Mesenchymal stem cell (in vitro differentiated cells and primary cell): ENCODE measurements at regions not wholly inside any gene's neighbourhood (a gene's known extent, or its start where the extent isn't known, plus 50 kb on each side); places are given as distances from the start of the nearest gene placed in this dataset.
A peak's percentile ranks its signal among the peaks of the same experiment; 100 is the strongest.

Source experiments
- DNase-seq: peaks from one replicate; pipeline ENCODE4 v3.0.0-alpha.2; 2013
- H2AFZ ChIP-seq: one replicate; pipeline ENCODE4 v1.6.1; 2013; ENCODE audit warnings: low read depth, mild to moderate bottlenecking, control low read depth, inconsistent platforms, low read length, moderate library complexity
- H2AK5ac ChIP-seq: 2 replicates; pipeline ENCODE4 v1.6.1; 2013; ENCODE audit warnings: low read length, moderate library complexity, mild to moderate bottlenecking, inconsistent platforms; ENCODE audit not compliant: severe bottlenecking
- H2BK120ac ChIP-seq: one replicate; pipeline ENCODE4 v1.6.1; 2013; ENCODE audit warnings: low read depth, mild to moderate bottlenecking, inconsistent platforms, low read length, moderate library complexity
- H2BK12ac ChIP-seq, 2 experiments: one replicate each; pipeline ENCODE4 v1.6.1; 2013; ENCODE audit warnings: inconsistent platforms in 2 of 2, low read length in 2 of 2, mild to moderate bottlenecking in 2 of 2, moderate library complexity in 2 of 2, control low read depth in 1 of 2
- H2BK15ac ChIP-seq: one replicate; pipeline ENCODE4 v1.6.1; 2013; ENCODE audit warnings: mild to moderate bottlenecking, low read depth, inconsistent platforms; ENCODE audit not compliant: poor library complexity, severe bottlenecking
- H2BK5ac ChIP-seq: 2 replicates; pipeline ENCODE4 v1.6.1; 2013; ENCODE audit warnings: low read depth, mild to moderate bottlenecking, low read length, control low read depth, inconsistent platforms; ENCODE audit not compliant: poor library complexity, severe bottlenecking
- H3K14ac ChIP-seq, 2 experiments: one replicate each; pipeline ENCODE4 v1.6.1; 2013; ENCODE audit warnings: inconsistent platforms in 2 of 2, low read length in 2 of 2, control low read depth in 1 of 2, mild to moderate bottlenecking in 1 of 2, moderate library complexity in 1 of 2
- H3K18ac ChIP-seq, 2 experiments: one replicate each; pipeline ENCODE4 v1.6.1; 2013; ENCODE audit warnings: inconsistent platforms in 2 of 2, low read length in 2 of 2, control low read depth in 1 of 2, low read depth in 1 of 2, mild to moderate bottlenecking in 1 of 2
- H3K23ac ChIP-seq, 2 experiments: one replicate each; pipeline ENCODE4 v1.6.1; 2013; ENCODE audit warnings: inconsistent platforms in 2 of 2, low read length in 2 of 2, mild to moderate bottlenecking in 2 of 2, moderate library complexity in 2 of 2, control low read depth in 1 of 2
- H3K27ac ChIP-seq: 2 replicates; pipeline ENCODE4 v1.5.1; 2013; ENCODE audit warnings: mild to moderate bottlenecking, moderate library complexity, low read length, control low read depth, inconsistent platforms; ENCODE audit not compliant: poor library complexity, severe bottlenecking
- H3K27me3 ChIP-seq, 2 experiments: 2 replicates each; pipeline versions ENCODE4 v1.6.1 to v1.7.0; 2013; ENCODE audit warnings: low read length in 2 of 2, mild to moderate bottlenecking in 2 of 2, moderate library complexity in 2 of 2, control low read depth in 1 of 2, inconsistent platforms in 1 of 2; ENCODE audit not compliant: control insufficient read depth in 1 of 2, insufficient read depth in 1 of 2
- H3K36me3 ChIP-seq, 2 experiments: 2 replicates each; pipeline versions ENCODE4 v1.6.1 to v1.7.0; 2013; ENCODE audit warnings: low read length in 2 of 2, control low read depth in 1 of 2, inconsistent platforms in 1 of 2, low read depth in 1 of 2, mild to moderate bottlenecking in 1 of 2; ENCODE audit not compliant: insufficient read depth in 2 of 2, control insufficient read depth in 1 of 2
- H3K4ac ChIP-seq, 2 experiments: one replicate each; pipeline ENCODE4 v1.6.1; 2013; ENCODE audit warnings: inconsistent platforms in 2 of 2, low read length in 2 of 2, mild to moderate bottlenecking in 2 of 2, moderate library complexity in 2 of 2, control low read depth in 1 of 2, low read depth in 1 of 2
- H3K4me1 ChIP-seq: 2 replicates; pipeline ENCODE4 v1.6.1; 2013; ENCODE audit warnings: low read depth, low read length, control low read depth; ENCODE audit not compliant: control insufficient read depth, insufficient read depth
- H3K4me2 ChIP-seq: 2 replicates; pipeline ENCODE4 v1.6.1; 2013; ENCODE audit warnings: low read length, mild to moderate bottlenecking, inconsistent platforms; ENCODE audit not compliant: poor library complexity, severe bottlenecking
- H3K4me3 ChIP-seq, 2 experiments: 2 replicates each; pipeline versions ENCODE4 v1.5.1 to v1.7.0; 2013; ENCODE audit warnings: low read length in 2 of 2, mild to moderate bottlenecking in 2 of 2, control low read depth in 1 of 2, low read depth in 1 of 2; ENCODE audit not compliant: insufficient read depth in 1 of 2
- H3K79me1 ChIP-seq: replicated peaks from 2 replicates; pipeline ENCODE4 v1.6.1; 2013; ENCODE audit warnings: mild to moderate bottlenecking, control low read depth, low read length, inconsistent platforms; ENCODE audit not compliant: poor library complexity, severe bottlenecking
- H3K9ac ChIP-seq: 2 replicates; pipeline ENCODE4 v1.7.0; 2013; ENCODE audit warnings: mild to moderate bottlenecking, low read length, moderate library complexity
- H3K9me3 ChIP-seq: 2 replicates; pipeline ENCODE4 v1.7.0; 2013; ENCODE audit warnings: mild to moderate bottlenecking, low read length; ENCODE audit not compliant: control insufficient read depth
- H4K8ac ChIP-seq: one replicate; pipeline ENCODE4 v1.6.1; 2013; ENCODE audit warnings: inconsistent platforms, mild to moderate bottlenecking, low read length, moderate library complexity
- H4K91ac ChIP-seq: one replicate; pipeline ENCODE4 v1.6.1; 2013; ENCODE audit warnings: mild to moderate bottlenecking, low read length, inconsistent platforms
- WGBS: methylation state at CpG from one replicate; pipeline ENCODE4 v1.1.7; 2013; ENCODE audit warnings: mixed read lengths; 5-methylcytosine and 5-hydroxymethylcytosine counted together

DNA sequence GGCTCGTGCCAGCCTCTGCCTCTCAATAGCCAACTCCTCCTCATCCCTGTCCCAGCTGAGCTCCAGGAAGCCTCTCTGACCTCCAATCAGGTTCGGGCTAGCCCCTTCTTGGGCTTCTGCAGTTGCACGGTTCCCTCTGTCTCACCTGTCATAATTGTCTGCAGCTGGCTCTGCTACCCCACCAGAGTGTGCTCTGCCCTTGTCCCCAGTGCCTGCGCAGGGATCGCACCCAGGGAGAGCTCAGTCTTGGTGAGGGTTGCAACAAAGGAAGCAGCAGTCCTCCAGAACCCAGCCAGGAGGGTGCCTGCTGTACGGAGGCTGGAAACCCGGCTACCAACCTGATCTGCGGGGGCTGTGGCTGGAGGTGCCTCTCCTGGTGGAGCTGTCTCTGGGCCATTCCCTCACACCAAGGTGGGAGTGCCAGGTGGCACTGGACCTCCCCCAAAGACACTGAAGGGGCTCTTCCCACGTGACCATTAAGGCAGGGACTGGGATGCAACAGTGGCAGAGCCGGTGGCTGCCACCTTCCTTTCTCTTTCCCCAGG, 63.5 kb upstream of the DMRTB1 start:
- Histone ChIP-seq H3K4me3 (no peak overlapping the region), H3K18ac (no peak overlapping the region), H3K27me3 (peaks cover 0 to 17% of the 10 kb centered on the region in 2 experiments), H3K79me1 (no peaks in the 10 kb centered on the region), H3K23ac (no peak overlapping the region), H4K91ac (no peak overlapping the region), H4K8ac (no peak overlapping the region), H3K14ac (no peak overlapping the region), H2BK12ac (no peak overlapping the region), H3K36me3 (no peaks in the 10 kb centered on the region), H2BK15ac (no peak overlapping the region), H3K9me3 (no peaks in the 10 kb centered on the region), H3K4me2 (no peak overlapping the region), H2AK5ac (no peak overlapping the region), H2BK120ac (no peak overlapping the region), H3K27ac (no peak overlapping the region), H2AFZ (no peak overlapping the region), H2BK5ac (no peak overlapping the region), H3K9ac (no peak overlapping the region), H3K4ac (no peak overlapping the region), H3K4me1 (peaks cover 7% of the 10 kb centered on the region)
- DNase-seq = no peak
- 74% methylated on average over 10 of the region's 10 CpGs for WGBS

- H3K4me1 ChIP-seq = peaks cover 9% of the 10 kb centered on the region
- no peak overlapping the region for H2BK120ac ChIP-seq
- no peak overlapping the region for H4K8ac ChIP-seq
- no peak overlapping the region for H3K18ac ChIP-seq
- no peak overlapping the region for H2BK12ac ChIP-seq
- no peak overlapping the region for H3K23ac ChIP-seq
- H3K27me3 ChIP-seq = peaks cover 0 to 17% of the 10 kb centered on the region in 2 experiments
- H3K9ac ChIP-seq = peak overlapping the region; percentile 11
- H3K4me2 ChIP-seq = no peak overlapping the region
- H2BK5ac ChIP-seq = no peak overlapping the region
- H3K4ac ChIP-seq = no peak overlapping the region
- 89% methylated on average over 8 of the region's 8 CpGs for WGBS
- no peak overlapping the region for H3K14ac ChIP-seq
- H2AK5ac ChIP-seq = no peak overlapping the region
- no peak for DNase-seq
- no peak overlapping the region for H3K27ac ChIP-seq
- H2AFZ ChIP-seq = no peak overlapping the region
- no peaks in the 10 kb centered on the region for H3K79me1 ChIP-seq
- H3K9me3 ChIP-seq = no peaks in the 10 kb centered on the region
- H3K4me3 ChIP-seq = peak overlapping the region in 1 of 2 experiments; percentile 3
- no peaks in the 10 kb centered on the region for H3K36me3 ChIP-seq
- H4K91ac ChIP-seq = no peak overlapping the region
- no peak overlapping the region for H2BK15ac ChIP-seq
Measured at GRCh38 chr1:53396573-53397268, 62.5 kb upstream of the DMRTB1 start.

GRCh38 chr1:53398091-53398490, 61.1 kb upstream of the DMRTB1 start:
- H2BK120ac ChIP-seq = no peak overlapping the region
- no peak overlapping the region for H3K23ac ChIP-seq
- H3K4me3 ChIP-seq = no peak overlapping the region
- 60% methylated on average over 4 of the region's 4 CpGs for WGBS
- no peak overlapping the region for H4K8ac ChIP-seq
- H4K91ac ChIP-seq = no peak overlapping the region
- H3K9ac ChIP-seq = no peak overlapping the region
- H3K4me1 ChIP-seq = peaks cover 9% of the 10 kb centered on the region
- DNase-seq = peak; percentile 12
- no peak overlapping the region for H3K4me2 ChIP-seq
- H2AFZ ChIP-seq = no peak overlapping the region
- no peak overlapping the region for H2AK5ac ChIP-seq
- no peaks in the 10 kb centered on the region for H3K36me3 ChIP-seq
- no peak overlapping the region for H3K18ac ChIP-seq
- H3K9me3 ChIP-seq = no peaks in the 10 kb centered on the region
- H2BK5ac ChIP-seq = no peak overlapping the region
- no peak overlapping the region for H3K27ac ChIP-seq
- H2BK15ac ChIP-seq = no peak overlapping the region
- no peak overlapping the region for H3K4ac ChIP-seq
- H2BK12ac ChIP-seq = no peak overlapping the region
- no peak overlapping the region for H3K14ac ChIP-seq
- H3K79me1 ChIP-seq = no peaks in the 10 kb centered on the region
- peaks cover 0 to 26% of the 10 kb centered on the region in 2 experiments for H3K27me3 ChIP-seq

GRCh38 chr1:53398576-53399365, 60.4 kb upstream of the DMRTB1 start:
- Histone ChIP-seq H3K4me2 (no peak overlapping the region), H4K8ac (no peak overlapping the region), H2BK5ac (no peak overlapping the region), H3K4ac (no peak overlapping the region), H3K14ac (no peak overlapping the region), H3K27me3 (peaks cover 0 to 30% of the 10 kb centered on the region in 2 experiments), H2BK12ac (no peak overlapping the region), H3K4me3 (no peak overlapping the region), H2AK5ac (no peak overlapping the region), H2BK15ac (no peak overlapping the region), H3K27ac (no peak overlapping the region), H3K9me3 (no peaks in the 10 kb centered on the region), H4K91ac (no peak overlapping the region), H3K36me3 (no peaks in the 10 kb centered on the region), H3K79me1 (no peaks in the 10 kb centered on the region), H2BK120ac (no peak overlapping the region), H2AFZ (no peak overlapping the region), H3K9ac (no peak overlapping the region), H3K23ac (no peak overlapping the region), H3K4me1 (peaks cover 5% of the 10 kb centered on the region), H3K18ac (no peak overlapping the region)
- 91% methylated on average over 19 of the region's 20 CpGs for WGBS
- DNase-seq = no peak
